Stomach (tissue), 8 donors: ENCODE measurements at regions not wholly inside any gene's neighbourhood (a gene's known extent, or its start where the extent isn't known, plus 50 kb on each side); places are given as distances from the start of the nearest gene placed in this dataset.

Experiments used
- DNase-seq, 2 donors: peaks; one replicate each; pipeline versions ENCODE4 v3.0.0 to v3.0.0-alpha.2; 2013 to 2019
- H3K27ac ChIP-seq, 5 donors: fragments of 200-600 bp in 4 of 5; sonication (generic) in 4 of 5; one replicate each; pipeline ENCODE4 v1.5.1; 2013 to 2019; ENCODE audit warnings: mild to moderate bottlenecking in 1 of 5, moderate library complexity in 1 of 5
- H3K27me3 ChIP-seq, 3 donors: fragments of 200-600 bp; sonication (generic); one replicate each; pipeline ENCODE4 v1.5.1; 2017 to 2019; ENCODE audit warnings: mixed run types in 1 of 3
- H3K36me3 ChIP-seq, 4 donors: fragments of 200-600 bp; sonication (generic); 1 replicate in 3 of 4; 2 replicates in 1 of 4; pipeline ENCODE4 v1.5.1; 2016 to 2019
- H3K4me1 ChIP-seq, 4 donors: fragments of 200-600 bp; sonication (generic); one replicate each; pipeline ENCODE4 v1.5.1; 2016 to 2019
- H3K4me3 ChIP-seq, 4 donors: fragments of 200-600 bp; sonication (generic) in 3 of 4; one replicate each; pipeline ENCODE4 v1.5.1; 2016 to 2019; ENCODE audit warnings: mild to moderate bottlenecking in 1 of 4
- H3K9me3 ChIP-seq, 4 donors: fragments of 200-600 bp; sonication (generic); one replicate each; pipeline ENCODE4 v1.5.1; 2016 to 2019
- EP300 ChIP-seq: sonication (generic); formaldehyde crosslinking; IDR thresholded peaks from one replicate; pipeline ENCODE4 v1.6.1; 2017; ENCODE audit warnings: antibody characterized with exemption
- POLR2A ChIP-seq, 4 donors: fragments of 450-650 bp; IDR thresholded peaks; one replicate each; pipeline ENCODE4 v1.6.1; 2016; ENCODE audit warnings: antibody characterized with exemption in 4 of 4, control low read depth in 2 of 4, mild to moderate bottlenecking in 1 of 4, moderate library complexity in 1 of 4
- POLR2AphosphoS5 ChIP-seq, 3 donors: sonication (generic); formaldehyde crosslinking; IDR thresholded peaks; one replicate each; pipeline ENCODE4 v1.6.1; 2016; ENCODE audit warnings: antibody characterized with exemption in 3 of 3
- WGBS, 5 donors: extraction: QIAGEN DNeasy Blood & Tissue Kit in 3 of 5; methylation state at CpG; one replicate each; pipeline versions ENCODE4 v1.1.5 to v1.1.7; 2013 to 2018; 5-methylcytosine and 5-hydroxymethylcytosine counted together
- intact Hi-C: fragments of 100-400 bp; cut with DNase I; formaldehyde crosslinking; loops from one replicate; pipeline ENCODE4 v1.15.1; 2023; ENCODE audit warnings: low total_unique reads
- TF ChIP-seq, protein P1 (sequence below), 7 experiments: fragments of 450-650 bp in 4 of 7; fragments of 200-600 bp in 3 of 7; sonication (generic) in 3 of 7; IDR thresholded peaks; one replicate each; pipeline ENCODE4 v1.5.1; 2016 to 2019; ENCODE audit warnings: antibody characterized with exemption in 7 of 7, control low read depth in 2 of 7, mild to moderate bottlenecking in 1 of 7
- donor health status: healthy with polysubstance abuse.
- donor health status: Bipolar disorder and iron deficiency.
- donor health status: healthy.

DNA sequence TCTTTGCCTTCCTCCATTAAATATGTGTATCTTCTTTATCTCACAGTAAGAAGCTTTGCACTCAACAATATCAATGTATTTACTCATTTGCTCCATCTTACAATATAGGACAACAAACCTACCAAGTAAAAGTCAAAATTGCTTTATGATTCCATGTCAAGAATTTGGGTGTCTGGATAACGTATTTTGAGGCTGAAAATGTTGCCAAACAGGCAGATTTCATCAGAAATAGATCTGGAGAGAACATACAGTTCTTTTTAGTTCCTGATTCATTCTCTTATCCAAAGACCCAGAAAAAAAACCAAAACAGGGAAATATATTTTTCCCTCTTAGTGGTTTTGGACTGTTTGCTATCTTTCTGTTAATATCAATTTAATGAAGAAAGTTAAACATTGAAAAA, 621.1 kb downstream of the STK39 start:
- intact Hi-C loops = no loop called here
- no peaks in the 10 kb centered on the region for H3K36me3 ChIP-seq
- 36 to 62% (median 42%) methylated on average over 1 of the region's 1 CpG for WGBS, 5 donors
- no peaks in the 10 kb centered on the region for H3K9me3 ChIP-seq
- DNase-seq = no peak
- no peaks in the 10 kb centered on the region for H3K4me1 ChIP-seq
- no peak overlapping the region for H3K4me3 ChIP-seq
- no peaks in the 10 kb centered on the region for H3K27me3 ChIP-seq
- H3K27ac ChIP-seq = no peak overlapping the region
- TF ChIP-seq EP300 = no peak
- no peak for TF ChIP-seq POLR2AphosphoS5 (IDR thresholded peaks at IDR 0.05)
- no peak for TF ChIP-seq POLR2A (IDR thresholded peaks at IDR 0.05)
- TF ChIP-seq, protein P1, sequence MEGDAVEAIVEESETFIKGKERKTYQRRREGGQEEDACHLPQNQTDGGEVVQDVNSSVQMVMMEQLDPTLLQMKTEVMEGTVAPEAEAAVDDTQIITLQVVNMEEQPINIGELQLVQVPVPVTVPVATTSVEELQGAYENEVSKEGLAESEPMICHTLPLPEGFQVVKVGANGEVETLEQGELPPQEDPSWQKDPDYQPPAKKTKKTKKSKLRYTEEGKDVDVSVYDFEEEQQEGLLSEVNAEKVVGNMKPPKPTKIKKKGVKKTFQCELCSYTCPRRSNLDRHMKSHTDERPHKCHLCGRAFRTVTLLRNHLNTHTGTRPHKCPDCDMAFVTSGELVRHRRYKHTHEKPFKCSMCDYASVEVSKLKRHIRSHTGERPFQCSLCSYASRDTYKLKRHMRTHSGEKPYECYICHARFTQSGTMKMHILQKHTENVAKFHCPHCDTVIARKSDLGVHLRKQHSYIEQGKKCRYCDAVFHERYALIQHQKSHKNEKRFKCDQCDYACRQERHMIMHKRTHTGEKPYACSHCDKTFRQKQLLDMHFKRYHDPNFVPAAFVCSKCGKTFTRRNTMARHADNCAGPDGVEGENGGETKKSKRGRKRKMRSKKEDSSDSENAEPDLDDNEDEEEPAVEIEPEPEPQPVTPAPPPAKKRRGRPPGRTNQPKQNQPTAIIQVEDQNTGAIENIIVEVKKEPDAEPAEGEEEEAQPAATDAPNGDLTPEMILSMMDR (IDR thresholded peaks at IDR 0.05) = no peak

DNA sequence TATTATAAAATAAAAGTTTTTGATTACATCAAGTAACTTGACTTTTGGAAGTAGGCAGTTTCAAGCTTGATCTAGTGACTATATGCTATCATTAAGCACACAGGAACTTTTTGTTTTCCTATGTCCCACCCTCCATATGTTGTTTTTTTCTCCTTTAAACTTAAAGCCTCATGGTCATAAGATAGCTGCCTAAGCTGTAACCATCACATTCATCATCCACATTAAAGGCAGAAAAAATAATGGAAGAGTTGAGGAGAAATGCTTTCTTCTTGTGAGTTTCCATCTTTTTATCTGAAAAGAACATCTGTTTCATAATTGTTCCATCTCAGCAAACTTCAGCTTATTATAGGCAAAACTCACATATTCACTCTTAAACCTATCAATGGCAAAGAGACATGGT, 630.4 kb downstream of the STK39 start:
- Histone ChIP-seq H3K4me3 (no peak overlapping the region), H3K36me3 (no peaks in the 10 kb centered on the region), H3K9me3 (no peaks in the 10 kb centered on the region), H3K27me3 (no peaks in the 10 kb centered on the region), H3K4me1 (no peaks in the 10 kb centered on the region), H3K27ac (no peak overlapping the region)
- TF ChIP-seq POLR2A (IDR thresholded peaks at IDR 0.05) = no peak
- no peak for TF ChIP-seq POLR2AphosphoS5 (IDR thresholded peaks at IDR 0.05)
- TF ChIP-seq EP300 = no peak
- TF ChIP-seq, protein P1 (IDR thresholded peaks at IDR 0.05) = no peak
- intact Hi-C loops = no loop called here
- no peak for DNase-seq

DNA sequence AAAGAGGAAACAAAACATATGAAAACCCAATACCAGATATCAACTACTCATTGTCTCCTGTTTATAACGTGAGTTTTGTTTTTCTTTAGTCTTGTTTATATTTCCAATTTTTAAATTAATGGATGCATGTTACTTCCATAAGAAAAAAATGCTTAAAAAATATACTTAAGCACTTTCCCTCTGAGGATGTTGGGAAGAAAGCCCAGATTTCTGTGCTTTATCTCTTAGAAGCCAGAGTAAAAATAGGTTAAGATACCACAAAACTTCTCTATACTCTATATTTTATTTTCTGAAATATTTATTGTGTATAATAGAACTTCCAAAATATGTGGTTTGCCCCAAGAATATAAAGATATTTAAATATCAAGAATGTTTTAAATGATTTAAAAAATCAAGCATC, 633.9 kb downstream of the STK39 start:
- WGBS, 5 donors = 63 to 79% (median 69%) methylated on average over 1 of the region's 1 CpG
- H3K4me3 ChIP-seq = no peak overlapping the region

DNA sequence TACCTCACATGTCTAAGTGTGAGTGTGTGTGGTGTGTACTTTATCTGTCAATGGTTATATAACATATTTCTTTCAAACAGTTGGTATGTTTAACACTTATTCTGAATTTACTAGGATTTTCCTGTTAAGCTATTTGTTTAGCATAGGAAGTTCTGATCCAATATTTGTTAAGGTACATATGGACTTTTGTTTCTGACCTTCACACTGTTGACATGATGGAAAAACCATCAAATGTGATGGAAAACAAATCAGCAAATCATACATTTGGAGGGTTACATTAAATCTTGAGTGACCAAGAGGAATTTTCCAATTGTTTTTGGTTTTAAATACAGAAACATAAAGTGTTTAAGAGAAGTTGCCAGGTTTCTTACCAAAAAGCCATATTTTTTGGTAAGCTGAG, 638.9 kb downstream of the STK39 start:
- no peak overlapping the region for H3K4me3 ChIP-seq
- DNase-seq = no peak
- TF ChIP-seq, protein P1 (IDR thresholded peaks at IDR 0.05) = no peak
- no peak for TF ChIP-seq POLR2AphosphoS5 (IDR thresholded peaks at IDR 0.05)
- no peak for TF ChIP-seq EP300
- no peak for TF ChIP-seq POLR2A (IDR thresholded peaks at IDR 0.05)
- no peak overlapping the region for H3K27ac ChIP-seq
- no peaks in the 10 kb centered on the region for H3K4me1 ChIP-seq
- intact Hi-C loops = no loop called here
- no peaks in the 10 kb centered on the region for H3K36me3 ChIP-seq
- no peaks in the 10 kb centered on the region for H3K27me3 ChIP-seq
- H3K9me3 ChIP-seq = no peaks in the 10 kb centered on the region

More for the DNA sequence above, 633.9 kb downstream of the STK39 start:
- no peak overlapping the region for H3K27ac ChIP-seq
- intact Hi-C loops = no loop called here
- TF ChIP-seq EP300 (no peak), POLR2A (IDR thresholded peaks at IDR 0.05) (no peak), POLR2AphosphoS5 (IDR thresholded peaks at IDR 0.05) (no peak)
- TF ChIP-seq, protein P1 (IDR thresholded peaks at IDR 0.05) = no peak
- no peaks in the 10 kb centered on the region for H3K36me3 ChIP-seq
- H3K27me3 ChIP-seq = no peaks in the 10 kb centered on the region
- no peaks in the 10 kb centered on the region for H3K4me1 ChIP-seq
- DNase-seq = peak in 1 of 2 donors; percentile 22
- no peaks in the 10 kb centered on the region for H3K9me3 ChIP-seq
